ENCODE measurements at regions not wholly inside any gene's neighbourhood (a gene's known extent, or its start where the extent isn't known, plus 50 kb on each side); places are given as distances from the start of the nearest gene placed in this dataset.

DNA sequence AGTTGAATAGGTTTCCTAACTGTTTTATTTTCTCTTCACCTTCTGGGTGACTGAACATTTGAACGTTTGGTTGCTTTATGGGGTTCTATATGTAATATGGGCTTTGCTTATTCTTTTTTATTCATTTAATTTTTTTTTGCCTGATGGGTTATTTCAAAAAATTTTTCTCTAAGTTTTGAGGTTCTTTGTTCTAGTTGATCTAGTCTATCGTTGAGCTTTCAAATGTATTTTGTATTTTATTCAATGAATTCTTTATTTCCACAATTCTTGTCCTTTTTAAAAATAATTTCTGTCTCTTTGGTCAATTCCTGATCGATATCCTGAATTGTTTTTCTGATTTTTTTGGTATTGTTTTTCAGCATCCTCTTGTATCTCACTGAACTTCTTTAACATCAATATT is 239.5 kb upstream of the PCDH9 start:
- TF ChIP-seq, protein P1, sequence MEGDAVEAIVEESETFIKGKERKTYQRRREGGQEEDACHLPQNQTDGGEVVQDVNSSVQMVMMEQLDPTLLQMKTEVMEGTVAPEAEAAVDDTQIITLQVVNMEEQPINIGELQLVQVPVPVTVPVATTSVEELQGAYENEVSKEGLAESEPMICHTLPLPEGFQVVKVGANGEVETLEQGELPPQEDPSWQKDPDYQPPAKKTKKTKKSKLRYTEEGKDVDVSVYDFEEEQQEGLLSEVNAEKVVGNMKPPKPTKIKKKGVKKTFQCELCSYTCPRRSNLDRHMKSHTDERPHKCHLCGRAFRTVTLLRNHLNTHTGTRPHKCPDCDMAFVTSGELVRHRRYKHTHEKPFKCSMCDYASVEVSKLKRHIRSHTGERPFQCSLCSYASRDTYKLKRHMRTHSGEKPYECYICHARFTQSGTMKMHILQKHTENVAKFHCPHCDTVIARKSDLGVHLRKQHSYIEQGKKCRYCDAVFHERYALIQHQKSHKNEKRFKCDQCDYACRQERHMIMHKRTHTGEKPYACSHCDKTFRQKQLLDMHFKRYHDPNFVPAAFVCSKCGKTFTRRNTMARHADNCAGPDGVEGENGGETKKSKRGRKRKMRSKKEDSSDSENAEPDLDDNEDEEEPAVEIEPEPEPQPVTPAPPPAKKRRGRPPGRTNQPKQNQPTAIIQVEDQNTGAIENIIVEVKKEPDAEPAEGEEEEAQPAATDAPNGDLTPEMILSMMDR (IDR thresholded peaks at IDR 0.05), result no peak
- TF ChIP-seq EZH2 (IDR thresholded peaks at IDR 0.05) (no peak), EZH2phosphoT487 (IDR thresholded peaks at IDR 0.05) (no peak)

Measured in neural progenitor cell (in vitro differentiated cells).